ENCODE measurements at regions not wholly inside any gene's neighbourhood (a gene's known extent, or its start where the extent isn't known, plus 50 kb on each side); places are given as distances from the start of the nearest gene placed in this dataset.

GRCh38 chr7:136303162-136303561, 326.0 kb upstream of the MTPN start:
- Histone ChIP-seq H4K8ac (replicated peaks; ENCODE audit: insufficient read length, low read depth, low read length) (no peak overlapping the region), H3K27me3 (ENCODE audit: insufficient read depth, low read length) (no peaks in the 10 kb centered on the region), H3K4ac (ENCODE audit: low read depth, low read length) (no peak overlapping the region), H3K18ac (ENCODE audit: insufficient read length, low read depth, low read length) (no peak overlapping the region), H2AK5ac (ENCODE audit: insufficient read length, low read length) (no peak overlapping the region), H2AFZ (ENCODE audit: low read length) (no peak overlapping the region), H3K56ac (ENCODE audit: insufficient read length, low read depth, low read length) (no peak overlapping the region), H3K27ac (ENCODE audit: insufficient read length, low read depth, low read length) (no peak overlapping the region), H2BK20ac (ENCODE audit: low read depth, low read length, poor library complexity, severe bottlenecking) (no peak overlapping the region), H4K20me1 (ENCODE audit: control insufficient read depth, insufficient read depth, insufficient read length) (no peaks in the 10 kb centered on the region), H3K9me3 (ENCODE audit: control insufficient read depth, low read depth, low read length) (no peaks in the 10 kb centered on the region), H3K4me1 (ENCODE audit: insufficient read depth, low read length) (no peaks in the 10 kb centered on the region), H3K79me2 (ENCODE audit: insufficient read depth, low read length) (no peaks in the 10 kb centered on the region), H3K23me2 (ENCODE audit: insufficient read length, low read depth, low read length, poor library complexity, severe bottlenecking) (no peaks in the 10 kb centered on the region), H2BK5ac (ENCODE audit: insufficient read length, low read length) (no peak overlapping the region), H2BK12ac (ENCODE audit: insufficient read length, low read depth, low read length) (no peak overlapping the region), H3T11ph (ENCODE audit: low read length) (no peak overlapping the region), H4K91ac (ENCODE audit: insufficient read length, low read depth, low read length) (no peak overlapping the region), H3K23ac (ENCODE audit: insufficient read length, low read depth, low read length) (no peak overlapping the region), H2BK15ac (ENCODE audit: low read depth, low read length) (no peak overlapping the region), H3K14ac (ENCODE audit: insufficient read depth, low read length) (no peak overlapping the region), H2BK120ac (ENCODE audit: low read depth, low read length, poor library complexity, severe bottlenecking) (no peak overlapping the region), H3K4me2 (ENCODE audit: insufficient read depth, insufficient read length, low read length) (no peak overlapping the region), H3K79me1 (ENCODE audit: insufficient read depth, low read depth, low read length, poor library complexity, severe bottlenecking) (no peaks in the 10 kb centered on the region), H4K5ac (ENCODE audit: insufficient read length, low read depth, low read length) (no peak overlapping the region), H3K9ac (ENCODE audit: extremely low read depth, insufficient read length, low read length) (no peak overlapping the region)
- Mint-ChIP-seq H3K27me3 (ENCODE audit: low read depth) (no peaks in the 10 kb centered on the region), H3K36me3 (ENCODE audit: insufficient read depth in 1 of 3, low read depth in 3 of 3) (no peaks in the 10 kb centered on the region), H3K4me3 (no peak overlapping the region), H3K27ac (no peak overlapping the region), H3K4me1 (no peaks in the 10 kb centered on the region), H3K9me3 (peaks cover 0 to 5% of the 10 kb centered on the region in 2 experiments; a peak in 2 of 5 replicates)
- WGBS (ENCODE audit: extremely low coverage, insufficient read length, low lambda C conversion rate) = no CpG with 5 or more reads among the region's 2 CpGs
- no peak for DNase-seq
- TF ChIP-seq CTCF (conservative IDR thresholded peaks at IDR 0.05) = no peak
